ENCODE measurements at regions not wholly inside any gene's neighbourhood (a gene's known extent, or its start where the extent isn't known, plus 50 kb on each side); places are given as distances from the start of the nearest gene placed in this dataset.
"Not testable (repeated sequence)": the region's sequence is repeated elsewhere in the genome, so short reads cannot be mapped to it uniquely, and the experiment has no call there.

DNA sequence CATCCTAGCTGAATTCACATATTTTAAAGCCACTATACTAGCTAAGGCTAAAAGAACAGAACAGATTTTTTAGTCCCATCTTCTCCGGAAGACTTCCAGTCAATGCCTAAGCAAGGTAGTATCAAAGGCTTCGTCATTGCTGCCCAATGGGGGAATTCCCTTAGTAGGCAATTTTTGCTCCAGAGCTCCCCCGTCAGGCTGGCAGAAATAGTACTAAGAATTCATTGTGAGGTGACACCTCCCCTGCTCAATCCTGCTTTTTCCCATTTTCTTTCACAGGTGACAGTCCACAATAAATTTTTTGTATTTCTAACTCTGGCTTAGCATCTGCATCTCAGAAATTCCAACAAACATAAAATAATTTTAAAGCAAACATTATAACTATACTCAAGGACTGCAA is 52.8 kb upstream of the SRSF6 start:
- DNase-seq (ENCODE audit: low read depth) = peak; percentile 21
- H3K4me3 ChIP-seq (ENCODE audit: low read depth, low read length) = no peak overlapping the region
- TF ChIP-seq, protein P1, sequence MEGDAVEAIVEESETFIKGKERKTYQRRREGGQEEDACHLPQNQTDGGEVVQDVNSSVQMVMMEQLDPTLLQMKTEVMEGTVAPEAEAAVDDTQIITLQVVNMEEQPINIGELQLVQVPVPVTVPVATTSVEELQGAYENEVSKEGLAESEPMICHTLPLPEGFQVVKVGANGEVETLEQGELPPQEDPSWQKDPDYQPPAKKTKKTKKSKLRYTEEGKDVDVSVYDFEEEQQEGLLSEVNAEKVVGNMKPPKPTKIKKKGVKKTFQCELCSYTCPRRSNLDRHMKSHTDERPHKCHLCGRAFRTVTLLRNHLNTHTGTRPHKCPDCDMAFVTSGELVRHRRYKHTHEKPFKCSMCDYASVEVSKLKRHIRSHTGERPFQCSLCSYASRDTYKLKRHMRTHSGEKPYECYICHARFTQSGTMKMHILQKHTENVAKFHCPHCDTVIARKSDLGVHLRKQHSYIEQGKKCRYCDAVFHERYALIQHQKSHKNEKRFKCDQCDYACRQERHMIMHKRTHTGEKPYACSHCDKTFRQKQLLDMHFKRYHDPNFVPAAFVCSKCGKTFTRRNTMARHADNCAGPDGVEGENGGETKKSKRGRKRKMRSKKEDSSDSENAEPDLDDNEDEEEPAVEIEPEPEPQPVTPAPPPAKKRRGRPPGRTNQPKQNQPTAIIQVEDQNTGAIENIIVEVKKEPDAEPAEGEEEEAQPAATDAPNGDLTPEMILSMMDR (IDR thresholded peaks at IDR 0.05; ENCODE audit: insufficient read depth, low read length) = peak; percentile 40

- H3K4me3 ChIP-seq (ENCODE audit: low read depth, low read length); DNase-seq (ENCODE audit: low read depth): not testable (repeated sequence)
Observed at GRCh38 chr20:43400882-43401281, 56.8 kb upstream of the SRSF6 start.

- TF ChIP-seq, protein P1 (IDR thresholded peaks at IDR 0.05; ENCODE audit: insufficient read depth, low read length) = no peak
- H3K4me3 ChIP-seq (ENCODE audit: low read depth, low read length) = no peak overlapping the region
- DNase-seq (ENCODE audit: low read depth) = no peak
Observed at GRCh38 chr20:43398676-43399324, 58.9 kb upstream of the SRSF6 start.

DNA sequence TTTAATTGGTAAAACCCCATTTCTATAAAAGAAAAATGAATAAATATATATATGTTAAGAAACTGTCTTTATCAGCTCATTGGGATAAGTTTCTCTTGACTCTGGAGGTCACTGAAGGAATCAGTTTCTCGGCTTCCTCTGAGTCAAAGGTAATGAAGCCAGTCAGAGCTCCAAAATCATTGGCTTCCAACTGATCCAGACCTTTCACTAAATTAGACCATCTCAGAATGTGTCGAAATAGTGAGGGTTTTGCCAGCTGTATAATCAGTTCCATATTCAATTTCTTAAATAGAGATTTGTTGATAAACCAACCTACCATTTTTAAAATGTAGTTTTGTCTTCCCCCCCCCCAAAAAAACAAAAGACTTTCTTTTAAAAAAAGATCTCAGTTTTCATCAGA is 60.5 kb upstream of the SRSF6 start:
- H3K4me3 ChIP-seq (ENCODE audit: low read depth, low read length) = no peak overlapping the region
- TF ChIP-seq, protein P1 (IDR thresholded peaks at IDR 0.05; ENCODE audit: insufficient read depth, low read length) = no peak
- no peak for DNase-seq (ENCODE audit: low read depth)

DNA sequence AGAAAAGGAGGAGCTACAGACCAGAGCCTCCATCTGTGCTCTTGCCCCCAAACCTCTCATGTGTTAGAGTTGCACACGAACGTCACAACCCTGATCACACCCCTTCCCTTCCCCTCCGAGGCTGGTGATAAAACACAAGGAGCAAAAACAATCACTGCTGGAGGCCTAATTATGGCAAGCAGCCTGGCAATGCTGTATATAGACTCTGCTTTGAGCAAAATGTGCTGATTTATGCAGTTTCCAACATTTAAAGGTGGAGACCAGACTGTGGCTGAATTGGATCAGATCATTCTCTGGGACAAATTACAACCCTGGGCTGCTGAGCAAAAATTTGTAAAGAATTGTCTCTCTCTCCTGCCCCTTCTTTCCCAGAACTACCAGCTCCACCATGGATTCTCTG is 64.6 kb upstream of the SRSF6 start:
- no peak for DNase-seq (ENCODE audit: low read depth)
- no peak overlapping the region for H3K4me3 ChIP-seq (ENCODE audit: low read depth, low read length)
- TF ChIP-seq, protein P1 (IDR thresholded peaks at IDR 0.05; ENCODE audit: insufficient read depth, low read length) = no peak

DNA sequence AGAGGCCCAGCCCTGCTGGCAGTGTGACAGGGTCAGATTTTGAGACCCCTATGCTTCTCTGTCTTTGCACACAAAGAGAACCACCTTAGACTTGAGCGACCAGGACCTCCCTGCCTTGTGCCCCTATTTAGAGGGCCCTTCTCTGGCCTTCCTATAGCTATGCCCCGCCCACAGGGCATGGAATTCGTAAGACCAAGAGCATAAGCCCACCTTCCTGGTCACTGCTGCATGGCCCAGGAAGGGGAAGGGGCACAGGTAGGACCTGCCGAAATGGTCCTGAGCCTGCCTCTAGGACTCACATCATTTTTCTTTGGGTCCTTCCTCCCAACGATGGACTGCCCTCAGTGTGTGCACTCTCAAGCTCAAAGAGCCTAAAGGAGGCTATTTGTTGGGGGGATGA is 65.1 kb upstream of the SRSF6 start:
- H3K4me3 ChIP-seq (ENCODE audit: low read depth, low read length) = no peak overlapping the region
- TF ChIP-seq, protein P1 (IDR thresholded peaks at IDR 0.05; ENCODE audit: insufficient read depth, low read length) = no peak
- DNase-seq (ENCODE audit: low read depth) = no peak

GRCh38 chr20:43389839-43390626 is 67.7 kb upstream of the SRSF6 start:
- H3K4me3 ChIP-seq (ENCODE audit: low read depth, low read length) = no peak overlapping the region

More at GRCh38 chr20:43389839-43390626, 67.7 kb upstream of the SRSF6 start:
- TF ChIP-seq, protein P1 (IDR thresholded peaks at IDR 0.05; ENCODE audit: insufficient read depth, low read length) = peak; percentile 61
- no peak for DNase-seq (ENCODE audit: low read depth)
